Fibroblast of skin of abdomen (primary cell): ENCODE measurements at regions not wholly inside any gene's neighbourhood (a gene's known extent, or its start where the extent isn't known, plus 50 kb on each side); places are given as distances from the start of the nearest gene placed in this dataset.

ENCODE experiments used
- DNase-seq: peaks from one replicate; pipeline ENCODE4 v3.0.0-alpha.2; 2013

DNA sequence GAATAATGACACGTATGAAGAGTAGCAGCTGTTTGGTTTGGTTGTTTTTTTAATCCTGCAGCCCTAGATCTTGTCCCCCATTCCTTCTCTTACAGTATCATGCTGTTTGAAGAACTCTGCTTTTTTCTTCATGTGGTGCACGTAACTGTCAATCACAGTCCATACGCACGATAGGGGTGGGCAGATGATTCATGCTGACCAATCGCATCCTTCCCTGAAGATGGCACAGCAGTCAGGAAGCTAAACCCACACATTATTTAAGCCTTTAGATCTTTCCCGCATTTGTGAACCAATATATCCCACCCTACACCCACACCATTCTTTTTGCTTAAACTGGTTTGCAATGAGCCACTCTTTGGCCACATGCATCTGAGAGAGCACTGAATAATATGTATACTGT is 158.9 kb upstream of the PLEKHA5 start:
- no peak for DNase-seq

GRCh38 chr12:18971932-18972331 is 157.6 kb upstream of the PLEKHA5 start:
- DNase-seq, result no peak

- DNase-seq, result no peak
Measured at GRCh38 chr12:18975933-18976332, 153.6 kb upstream of the PLEKHA5 start.

DNA sequence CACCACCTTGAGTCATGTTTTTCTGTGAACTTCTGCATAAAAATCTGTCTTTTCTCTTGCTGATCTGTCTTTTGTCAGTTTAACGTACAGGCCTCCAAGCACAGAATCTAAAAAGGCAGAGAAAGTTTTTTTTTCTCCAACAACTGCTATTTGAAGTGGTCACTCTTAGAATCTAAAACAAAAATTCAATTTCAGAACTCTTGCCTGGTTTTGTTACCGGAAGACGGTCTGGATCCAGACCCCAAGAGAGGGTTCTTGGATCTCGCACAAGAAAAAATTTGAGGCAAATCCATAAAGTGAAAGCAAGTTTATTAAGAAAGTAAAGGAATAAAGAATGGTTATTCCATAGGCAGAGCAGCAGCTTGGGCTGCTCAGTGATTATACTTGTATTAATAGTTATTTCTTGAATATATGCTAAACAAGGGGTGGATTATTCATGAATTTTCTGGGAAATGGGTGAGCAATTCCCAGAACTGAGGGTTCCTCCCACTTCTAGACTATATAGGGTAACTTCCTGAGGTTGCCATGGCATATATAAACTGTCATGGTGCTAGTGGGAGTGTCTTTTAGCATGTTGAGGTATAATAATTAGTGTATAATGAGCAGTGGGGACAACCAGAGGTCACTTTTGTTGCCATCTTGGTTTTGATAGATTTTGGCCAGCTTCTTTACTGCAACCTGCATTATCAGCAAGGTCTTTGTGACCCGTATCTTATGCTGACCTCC is 150.0 kb upstream of the PLEKHA5 start:
- no peak for DNase-seq

GRCh38 chr12:18981732-18982131 is 147.8 kb upstream of the PLEKHA5 start:
- no peak for DNase-seq

DNA sequence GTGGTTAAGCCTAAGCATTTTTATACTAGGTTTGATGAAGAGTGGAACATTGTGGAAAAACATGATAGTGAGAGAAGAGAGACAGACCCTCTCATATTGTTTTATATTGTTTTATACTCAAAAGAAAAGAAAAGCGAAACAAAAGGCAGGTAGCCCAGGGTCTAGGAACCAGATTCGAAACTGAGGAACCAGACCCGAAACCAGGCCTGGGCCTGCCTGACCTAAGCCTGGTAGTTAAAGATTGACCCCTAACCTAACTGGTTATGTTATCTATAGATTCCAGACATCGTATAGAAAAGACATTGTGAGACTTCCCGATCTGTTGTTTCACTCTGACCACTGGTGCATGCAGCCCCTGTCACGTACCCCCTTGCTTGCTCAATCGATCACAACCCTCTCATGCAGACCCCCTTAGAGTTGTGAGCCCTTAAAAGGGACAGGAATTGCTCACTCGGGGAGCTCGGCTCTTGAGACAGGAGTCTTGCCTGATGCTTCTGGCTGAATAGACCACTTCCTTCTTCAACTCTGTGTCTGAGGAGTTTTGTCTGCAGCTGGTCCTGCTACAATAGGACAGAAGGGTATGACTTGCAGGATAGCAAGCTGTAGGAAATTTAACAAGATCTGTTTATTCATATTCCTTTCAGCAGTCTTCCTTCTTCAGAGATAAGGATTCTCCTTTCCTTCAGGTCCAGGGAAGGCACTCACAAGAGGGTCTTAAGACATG is 147.1 kb upstream of the PLEKHA5 start:
- DNase-seq, result no peak

DNA sequence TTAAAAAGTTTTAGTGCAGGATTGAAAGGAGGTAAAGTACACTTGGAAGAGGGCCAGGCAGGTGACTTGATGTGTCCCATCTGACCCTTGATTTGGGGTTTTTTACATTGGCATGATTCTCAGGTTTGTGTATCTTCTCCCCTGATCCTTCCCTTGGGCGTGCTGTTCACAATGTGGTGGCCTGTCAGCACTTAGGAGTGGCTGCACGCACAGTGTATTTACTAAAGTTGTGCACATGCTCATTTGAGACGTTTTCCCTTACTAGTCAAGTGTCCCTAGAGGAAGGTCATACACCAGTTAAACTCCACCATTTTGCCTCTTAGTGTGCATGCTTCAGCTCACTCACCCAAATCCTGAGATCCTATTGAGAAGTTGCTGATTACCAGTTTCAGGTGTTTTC is 145.7 kb upstream of the PLEKHA5 start:
- DNase-seq, result no peak

DNA sequence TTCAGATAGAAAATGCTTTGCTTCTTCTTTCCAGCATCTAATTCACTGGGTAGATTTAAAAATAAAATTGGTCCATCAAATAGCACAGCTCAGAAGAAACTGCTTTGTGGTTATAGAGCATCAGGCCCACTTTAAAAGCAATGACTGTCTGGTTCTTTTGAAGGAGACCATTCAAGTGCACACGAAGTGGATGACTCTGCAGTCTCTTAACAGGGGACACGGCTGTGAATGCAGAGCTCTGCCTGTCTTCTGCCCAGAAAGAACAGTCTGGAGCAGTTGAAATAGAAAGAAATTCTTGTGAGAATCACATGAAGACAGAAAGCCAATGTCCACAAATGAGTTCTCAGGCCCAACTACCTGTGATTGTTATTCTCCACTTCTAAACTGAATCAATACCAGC is 138.7 kb upstream of the PLEKHA5 start:
- no peak for DNase-seq

- no peak for DNase-seq
Measured at GRCh38 chr12:18992336-18992735, 137.2 kb upstream of the PLEKHA5 start.

GRCh38 chr12:18998343-18999261 is 130.9 kb upstream of the PLEKHA5 start:
- peak; percentile 84 for DNase-seq

DNA sequence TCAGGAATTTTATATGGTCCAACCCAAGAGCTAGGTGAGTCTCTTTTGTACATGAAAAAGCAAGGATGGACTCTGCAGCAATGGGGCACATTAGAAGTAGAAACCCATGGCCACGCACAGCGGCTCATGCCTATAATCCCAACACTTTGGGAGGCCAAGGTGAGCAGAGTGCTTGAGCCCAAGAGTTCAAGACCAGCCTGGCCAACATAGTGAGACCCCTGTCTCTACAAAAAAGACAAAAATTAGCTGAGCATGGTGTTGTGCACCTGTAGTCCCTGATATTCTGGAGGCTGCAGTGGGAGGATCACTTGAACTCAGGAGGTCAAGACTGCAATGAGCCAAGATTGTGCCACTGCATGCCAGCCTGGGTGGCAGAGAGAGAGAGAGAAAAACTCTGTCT is 128.7 kb upstream of the PLEKHA5 start:
- no peak for DNase-seq

- no peak for DNase-seq
Measured at GRCh38 chr12:19002216-19002615, 127.3 kb upstream of the PLEKHA5 start.

- no peak for DNase-seq
Measured at GRCh38 chr12:19003141-19003540, 126.4 kb upstream of the PLEKHA5 start.

- DNase-seq, result no peak
Measured at GRCh38 chr12:19003987-19004619, 125.4 kb upstream of the PLEKHA5 start.

GRCh38 chr12:19005257-19005801 is 124.2 kb upstream of the PLEKHA5 start:
- no peak for DNase-seq

- no peak for DNase-seq
Measured at GRCh38 chr12:19006626-19007137, 122.9 kb upstream of the PLEKHA5 start.

DNA sequence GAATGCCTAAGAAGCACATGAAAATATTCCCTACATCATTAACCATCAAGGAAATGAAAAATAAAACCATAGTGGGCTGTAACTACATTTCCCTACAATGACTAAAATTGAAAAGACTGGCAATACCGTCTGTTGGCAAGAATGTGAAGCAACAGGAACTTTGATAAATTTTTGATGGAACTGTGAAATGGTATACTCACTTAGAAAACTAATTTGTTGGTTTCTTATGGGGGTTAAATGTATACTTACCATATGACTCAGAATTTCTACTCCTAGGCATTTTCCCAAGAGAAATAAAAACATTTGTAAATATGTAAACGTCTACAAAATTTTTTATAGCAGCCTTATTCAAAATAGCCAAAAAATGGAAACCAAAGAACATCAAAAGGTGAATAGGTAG is 121.4 kb upstream of the PLEKHA5 start:
- no peak for DNase-seq

DNA sequence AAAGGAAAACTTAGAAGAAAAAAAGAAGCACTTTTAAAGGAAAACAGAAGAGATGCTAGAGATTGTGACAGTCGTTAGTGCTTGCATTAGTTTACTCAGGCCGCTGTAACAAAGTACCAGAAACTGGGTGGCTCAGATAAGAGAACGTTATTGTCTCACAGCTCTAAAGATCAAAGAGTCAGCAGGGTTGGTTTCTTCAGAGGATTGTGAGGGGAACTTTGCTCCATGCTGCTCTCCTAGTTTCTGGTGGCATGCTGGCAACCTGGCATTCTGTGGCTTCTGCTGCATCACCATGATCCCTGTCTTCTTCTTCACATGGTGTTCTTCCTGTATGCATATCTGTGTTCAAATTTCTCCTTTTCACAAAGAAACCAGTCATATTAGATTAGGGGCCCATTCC is 119.4 kb upstream of the PLEKHA5 start:
- no peak for DNase-seq

- no peak for DNase-seq
Measured at GRCh38 chr12:19010726-19011125, 118.8 kb upstream of the PLEKHA5 start.

GRCh38 chr12:19012965-19013364 is 116.6 kb upstream of the PLEKHA5 start:
- DNase-seq, result no peak

GRCh38 chr12:19014240-19014639 is 115.3 kb upstream of the PLEKHA5 start:
- DNase-seq, result no peak

GRCh38 chr12:19015285-19015684 is 114.2 kb upstream of the PLEKHA5 start:
- no peak for DNase-seq
